IPS-15b (cell line): ENCODE measurements at regions not wholly inside any gene's neighbourhood (a gene's known extent, or its start where the extent isn't known, plus 50 kb on each side); places are given as distances from the start of the nearest gene placed in this dataset.
"Not testable (repeated sequence)": the region's sequence is repeated elsewhere in the genome, so short reads cannot be mapped to it uniquely, and the experiment has no call there.

ENCODE experiments used
- H3K27me3 ChIP-seq: one replicate; pipeline ENCODE4 v1.6.1; 2013; ENCODE audit warnings: low read length; ENCODE audit not compliant: control insufficient read depth, insufficient read depth
- H3K36me3 ChIP-seq: one replicate; pipeline ENCODE4 v1.6.1; 2013; ENCODE audit warnings: low read length; ENCODE audit not compliant: control insufficient read depth, insufficient read depth
- H3K4me1 ChIP-seq: one replicate; pipeline ENCODE4 v1.6.1; 2013; ENCODE audit warnings: mild to moderate bottlenecking, low read length; ENCODE audit not compliant: control insufficient read depth, insufficient read depth
- H3K4me3 ChIP-seq: one replicate; pipeline ENCODE4 v1.5.1; 2013; ENCODE audit warnings: low read depth, low read length
- H3K9ac ChIP-seq: one replicate; pipeline ENCODE4 v1.6.1; 2013; ENCODE audit warnings: low read depth, mild to moderate bottlenecking, low read length
- H3K9me3 ChIP-seq: one replicate; pipeline ENCODE4 v1.6.1; 2013; ENCODE audit warnings: mild to moderate bottlenecking, low read length; ENCODE audit not compliant: control insufficient read depth, insufficient read depth

DNA sequence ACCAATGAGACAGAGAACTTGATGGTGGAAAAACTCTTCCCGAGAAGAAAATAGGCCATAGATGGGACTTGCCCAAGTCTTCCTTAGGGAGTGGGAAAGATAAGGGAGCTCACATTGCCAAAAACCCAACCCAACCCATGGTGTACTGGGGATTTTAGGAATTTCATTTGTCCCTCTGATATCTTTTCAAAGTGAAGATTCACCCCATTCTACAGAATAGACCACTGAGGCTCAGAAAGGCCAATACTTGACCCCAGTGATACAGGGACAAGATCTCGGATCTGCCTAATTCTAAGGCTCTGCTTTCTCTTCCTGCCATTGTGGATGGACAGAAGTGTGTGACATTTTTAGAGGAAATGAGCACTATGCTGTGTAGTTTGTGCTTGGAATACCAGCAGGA is 159.0 kb downstream of the MYCN start:
- H3K9ac ChIP-seq = no peak overlapping the region
- no peaks in the 10 kb centered on the region for H3K36me3 ChIP-seq
- peaks cover 2% of the 10 kb centered on the region for H3K27me3 ChIP-seq
- no peaks in the 10 kb centered on the region for H3K9me3 ChIP-seq
- H3K4me3 ChIP-seq = no peak overlapping the region
- peaks cover 21% of the 10 kb centered on the region for H3K4me1 ChIP-seq

DNA sequence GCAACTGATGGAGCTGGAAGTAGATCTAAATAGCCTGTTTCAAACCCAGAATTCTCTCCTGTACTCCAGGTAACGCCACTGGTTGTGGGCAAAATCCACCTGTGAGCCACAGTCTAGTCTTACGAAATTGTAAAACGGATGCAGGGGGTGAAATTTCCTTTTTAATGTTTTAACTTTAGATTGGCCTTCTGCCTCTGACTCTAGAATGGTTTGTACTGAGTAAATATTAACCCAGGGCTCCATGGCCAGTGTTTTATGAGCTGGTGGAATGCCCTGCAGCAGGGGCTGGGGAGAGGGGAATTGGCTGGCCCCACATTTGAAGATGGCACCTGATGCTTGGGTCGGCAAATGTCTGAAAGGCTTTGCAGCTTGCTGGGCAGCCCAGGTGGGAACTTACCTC is 156.6 kb downstream of the MYCN start:
- Histone ChIP-seq H3K4me1 (peaks cover under 1% of the 10 kb centered on the region), H3K4me3 (no peak overlapping the region), H3K9ac (no peak overlapping the region), H3K36me3 (no peaks in the 10 kb centered on the region), H3K27me3 (peaks cover 2% of the 10 kb centered on the region), H3K9me3 (no peaks in the 10 kb centered on the region)

DNA sequence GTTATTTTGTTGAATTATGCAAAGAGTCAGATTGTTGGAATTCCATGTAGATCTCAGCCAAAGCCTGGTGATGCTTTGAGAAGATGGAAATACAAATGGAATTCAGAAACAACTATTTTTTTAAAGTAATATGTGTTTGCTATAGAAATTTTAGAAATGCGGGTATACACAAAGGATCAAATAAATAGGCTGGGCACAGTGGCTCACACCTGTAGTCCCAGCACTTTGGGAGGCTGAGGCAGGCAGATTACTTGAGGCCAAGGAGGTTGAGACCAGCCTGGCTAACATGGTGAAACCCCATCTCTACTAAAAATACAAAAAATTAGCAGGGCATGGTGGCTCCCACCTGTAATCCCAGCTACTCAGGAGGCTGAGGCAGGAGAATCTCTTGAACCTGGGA is 155.1 kb downstream of the MYCN start:
- not testable (repeated sequence) for H3K9me3 ChIP-seq, H3K36me3 ChIP-seq, H3K4me3 ChIP-seq, H3K4me1 ChIP-seq, H3K9ac ChIP-seq, H3K27me3 ChIP-seq

DNA sequence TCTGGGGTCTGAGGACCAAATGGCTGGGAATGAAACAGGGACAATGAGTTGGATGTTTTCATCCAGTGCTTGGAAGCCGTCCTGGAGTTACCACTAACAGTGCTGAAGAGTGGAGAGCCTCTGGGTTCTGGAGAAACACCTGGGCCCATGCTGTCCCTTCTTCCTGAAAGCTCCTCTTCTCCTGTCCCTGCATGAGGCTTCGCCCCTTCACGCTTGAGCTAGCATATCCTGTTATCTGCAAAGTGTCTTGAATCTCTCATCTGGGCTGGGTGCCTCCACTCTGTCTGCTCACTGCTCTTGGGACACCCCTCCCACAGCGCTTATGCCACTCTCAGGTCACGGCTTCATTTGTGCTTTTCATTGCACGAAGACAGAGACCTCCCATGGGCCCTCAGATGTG is 154.5 kb downstream of the MYCN start:
- Histone ChIP-seq H3K36me3 (no peaks in the 10 kb centered on the region), H3K4me1 (no peaks in the 10 kb centered on the region), H3K9ac (no peak overlapping the region), H3K4me3 (no peak overlapping the region), H3K27me3 (no peaks in the 10 kb centered on the region), H3K9me3 (no peaks in the 10 kb centered on the region)

DNA sequence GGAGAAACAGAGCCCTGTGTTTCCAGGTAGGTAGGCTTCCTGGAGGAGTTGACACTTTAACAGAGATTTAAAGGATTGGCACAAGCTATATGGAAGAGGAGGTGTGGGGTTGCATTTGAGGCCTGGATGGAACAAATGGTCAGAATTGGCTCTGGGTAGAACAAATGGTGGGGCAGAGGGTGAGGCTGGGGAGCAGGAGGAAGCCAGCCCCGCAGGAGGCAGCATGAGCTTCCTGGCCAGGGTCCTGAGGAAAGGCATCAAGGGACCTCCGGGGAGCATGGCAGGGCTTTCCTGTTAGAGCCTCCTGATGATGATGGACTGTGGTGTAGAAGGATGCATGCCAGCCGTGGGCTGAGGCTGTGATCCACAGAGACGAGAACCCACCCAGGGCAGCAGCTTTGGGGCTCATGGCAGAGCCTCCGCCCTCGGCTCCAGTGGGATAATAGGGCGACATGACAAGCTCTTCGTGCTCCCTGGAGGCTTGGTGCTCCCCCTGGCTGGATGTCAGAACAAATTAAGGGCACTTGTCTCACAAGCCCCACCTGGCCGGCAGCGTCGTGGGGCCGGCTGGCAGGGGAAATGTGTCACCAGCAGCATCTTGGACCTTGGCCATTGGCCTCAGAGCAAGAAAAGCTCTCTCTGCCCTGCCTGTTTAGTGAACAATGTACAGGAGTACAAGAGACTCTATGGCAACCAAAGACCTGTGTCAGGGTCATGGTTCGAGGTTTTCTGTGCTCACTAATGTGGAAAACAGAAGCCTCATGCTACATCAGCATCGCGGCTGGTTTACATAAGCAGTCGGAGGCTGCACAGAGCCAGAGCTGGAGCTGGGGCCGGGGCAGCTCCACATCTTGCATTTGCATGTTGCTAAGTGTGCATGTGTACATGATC is 153.5 kb downstream of the MYCN start:
- Histone ChIP-seq H3K27me3 (no peaks in the 10 kb centered on the region), H3K4me1 (no peaks in the 10 kb centered on the region), H3K36me3 (no peaks in the 10 kb centered on the region), H3K4me3 (no peak overlapping the region), H3K9ac (no peak overlapping the region), H3K9me3 (no peaks in the 10 kb centered on the region)

DNA sequence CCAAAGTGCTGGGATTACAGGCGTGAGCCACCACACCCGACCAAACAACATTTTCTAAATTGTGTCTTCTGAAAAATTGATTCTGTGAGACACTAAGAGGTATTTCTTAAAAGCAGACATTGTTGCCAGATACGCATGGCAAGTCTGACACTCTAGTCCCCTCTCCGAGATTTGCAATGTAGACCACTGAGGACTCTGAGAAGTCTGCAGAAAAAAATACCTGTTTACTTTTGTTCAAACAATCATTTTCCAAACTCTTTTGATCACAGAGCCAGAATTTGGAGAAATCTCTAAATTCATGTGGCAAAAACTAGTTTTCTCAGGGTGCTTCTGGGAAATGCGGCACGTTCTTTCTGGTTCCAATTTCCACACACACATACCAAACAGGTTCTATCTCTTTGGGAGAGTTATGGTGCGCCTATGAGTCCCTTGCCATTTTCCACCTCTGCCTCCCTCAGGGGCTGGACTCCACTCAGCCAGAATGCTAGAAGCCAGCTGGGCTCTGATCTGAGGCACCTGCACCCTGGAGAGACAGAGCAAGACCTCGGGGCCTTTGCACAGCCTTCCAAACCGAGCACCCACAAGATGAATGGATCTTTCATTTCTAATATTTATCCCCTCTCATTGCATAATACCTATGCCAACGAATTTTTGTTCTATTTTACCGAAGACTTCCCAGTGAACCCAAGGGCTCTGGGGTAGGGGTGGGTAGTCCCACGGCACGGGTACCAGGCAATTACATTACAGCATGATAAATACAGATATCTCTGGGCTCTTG is 152.7 kb downstream of the MYCN start:
- Histone ChIP-seq H3K9me3 (no peaks in the 10 kb centered on the region), H3K36me3 (no peaks in the 10 kb centered on the region), H3K9ac (no peak overlapping the region), H3K4me1 (no peaks in the 10 kb centered on the region), H3K4me3 (no peak overlapping the region), H3K27me3 (no peaks in the 10 kb centered on the region)

DNA sequence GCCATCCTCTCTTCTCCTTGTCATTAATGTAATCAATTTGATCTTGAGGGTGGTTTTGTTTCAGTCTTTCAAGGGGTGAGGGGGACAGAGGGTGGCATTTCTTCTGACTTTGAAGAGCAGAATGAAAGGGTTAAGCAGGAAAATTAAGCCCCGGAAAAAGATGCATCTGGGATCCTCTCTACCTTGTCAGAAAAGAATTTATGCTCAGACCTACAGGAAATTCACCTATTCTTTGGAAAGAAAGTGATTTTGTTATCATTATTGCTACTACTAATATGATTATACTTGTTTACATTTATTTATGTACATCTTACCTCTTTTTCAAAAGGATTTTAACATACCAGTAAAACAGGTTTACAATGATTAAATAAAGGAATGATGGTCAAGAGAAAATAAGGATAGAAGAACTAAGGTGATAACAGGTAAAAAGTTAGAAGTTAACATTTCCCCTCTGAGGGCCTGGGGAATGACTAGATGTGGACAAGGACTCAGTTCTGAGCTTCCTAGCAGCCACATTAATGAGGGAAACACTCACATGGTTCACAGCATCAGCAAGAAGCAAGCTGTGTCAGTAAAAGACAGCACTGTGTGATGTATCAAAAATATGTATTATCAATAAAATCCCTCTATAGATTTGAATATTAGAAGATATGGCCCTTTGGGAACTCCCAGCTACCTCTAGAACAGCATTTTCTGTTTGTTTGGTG is 151.4 kb downstream of the MYCN start:
- Histone ChIP-seq H3K27me3 (peaks cover 1% of the 10 kb centered on the region), H3K4me1 (no peaks in the 10 kb centered on the region), H3K9me3 (no peaks in the 10 kb centered on the region), H3K4me3 (no peak overlapping the region), H3K9ac (no peak overlapping the region), H3K36me3 (no peaks in the 10 kb centered on the region)

DNA sequence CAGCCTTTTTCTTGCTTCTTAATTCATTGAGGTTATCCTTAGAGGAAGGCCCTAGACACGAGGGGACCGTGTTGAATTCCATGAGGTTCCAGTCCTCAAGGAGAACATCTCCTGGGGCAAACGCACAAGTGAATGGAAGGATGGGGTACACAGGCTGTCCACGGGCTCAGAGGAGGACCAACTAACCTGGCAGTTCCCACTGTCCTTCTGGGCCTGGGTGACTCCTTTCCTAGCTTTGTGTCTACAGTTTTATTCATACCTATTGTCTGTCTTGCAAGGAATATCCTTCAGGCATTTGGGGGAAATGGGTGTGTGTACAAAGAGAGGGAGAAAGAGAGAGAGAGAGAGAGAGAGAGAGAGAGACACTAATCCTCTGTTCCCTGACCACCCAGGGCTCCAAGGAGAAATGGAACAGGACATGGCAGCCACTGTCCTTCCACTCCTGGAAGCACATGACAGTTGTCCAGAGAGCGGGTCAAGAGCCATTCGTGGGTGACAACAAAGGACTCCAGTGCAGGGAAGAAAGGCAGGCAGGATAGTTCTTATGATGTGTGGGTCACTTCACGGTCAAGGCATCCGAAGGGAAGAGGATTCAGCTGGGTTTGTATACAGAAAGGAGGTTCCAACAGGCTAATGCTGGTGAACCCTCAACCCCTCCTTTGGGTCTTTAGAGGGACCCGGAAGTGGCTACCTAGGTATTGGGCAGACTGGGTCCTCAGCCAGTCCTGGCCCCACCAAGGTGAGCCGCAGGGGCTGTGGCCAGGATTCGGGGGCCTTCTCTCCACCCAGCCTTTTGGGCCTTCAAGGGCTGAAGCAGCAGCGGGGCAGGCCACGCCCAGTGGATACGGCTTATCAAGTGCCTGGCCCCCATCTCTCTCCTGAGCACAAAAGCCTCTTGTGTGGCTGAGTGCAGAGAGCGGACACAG is 150.6 kb downstream of the MYCN start:
- Histone ChIP-seq H3K4me1 (no peaks in the 10 kb centered on the region), H3K4me3 (no peak overlapping the region), H3K9me3 (no peaks in the 10 kb centered on the region), H3K36me3 (no peaks in the 10 kb centered on the region), H3K27me3 (peaks cover 2% of the 10 kb centered on the region), H3K9ac (no peak overlapping the region)

DNA sequence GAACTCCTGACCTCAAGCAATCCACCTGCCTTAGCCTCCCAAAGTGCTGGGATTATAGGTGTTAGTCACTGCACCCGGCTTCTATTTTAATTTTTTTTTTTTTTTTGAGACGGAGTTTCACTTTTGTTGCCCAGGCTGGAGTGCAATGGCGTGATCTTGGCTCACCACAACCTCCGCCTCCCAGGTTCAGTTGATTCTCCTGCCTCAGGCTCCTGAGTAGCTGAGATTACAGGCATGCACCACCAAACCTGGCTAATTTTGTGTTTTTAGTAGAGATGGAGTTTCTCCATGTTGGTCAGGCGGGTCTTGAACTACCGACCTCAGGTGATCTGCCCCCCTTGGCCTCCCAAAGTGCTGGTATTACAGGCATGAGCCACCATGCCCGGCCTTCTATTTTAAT is 149.1 kb downstream of the MYCN start:
- not testable (repeated sequence) for H3K4me3 ChIP-seq, H3K36me3 ChIP-seq, H3K9ac ChIP-seq, H3K4me1 ChIP-seq, H3K9me3 ChIP-seq, H3K27me3 ChIP-seq

DNA sequence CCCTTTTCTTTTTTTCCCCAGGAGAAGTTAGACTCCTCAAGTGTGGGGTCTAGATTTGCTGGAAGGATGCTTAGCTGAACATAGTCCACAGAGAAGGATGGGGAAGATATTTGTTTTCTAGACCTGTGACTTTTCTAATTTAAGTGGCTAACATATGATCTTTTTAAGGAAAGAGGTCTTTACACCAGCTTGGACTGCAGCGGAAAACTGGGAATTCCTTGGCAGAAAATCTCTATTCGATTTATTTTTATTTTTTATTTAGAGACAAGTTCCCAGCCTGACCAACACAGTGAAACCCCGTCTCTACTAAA is 148.4 kb downstream of the MYCN start:
- no peak overlapping the region for H3K4me3 ChIP-seq
- no peaks in the 10 kb centered on the region for H3K36me3 ChIP-seq
- H3K4me1 ChIP-seq = peaks cover under 1% of the 10 kb centered on the region
- H3K27me3 ChIP-seq = peaks cover 2% of the 10 kb centered on the region
- no peaks in the 10 kb centered on the region for H3K9me3 ChIP-seq
- no peak overlapping the region for H3K9ac ChIP-seq
